ENCODE measurements at regions not wholly inside any gene's neighbourhood (a gene's known extent, or its start where the extent isn't known, plus 50 kb on each side); places are given as distances from the start of the nearest gene placed in this dataset.

GRCh38 chr6:2566048-2566447, 184.7 kb downstream of the MYLK4 start:
- Mint-ChIP-seq H3K27me3 (peaks cover 20% of the 10 kb centered on the region), H3K4me1 (ENCODE audit: low read depth) (peaks cover 12% of the 10 kb centered on the region), H3K4me3 (no peak overlapping the region), H3K27ac (no peak overlapping the region), H3K36me3 (ENCODE audit: low read depth) (no peaks in the 10 kb centered on the region), H3K9me3 (no peaks in the 10 kb centered on the region)
- DNase-seq (no peak), ATAC-seq (no peak)
- intact Hi-C loops (cut with micrococcal nuclease): no loop called here
- ChIA-PET CTCF (interaction anchor here (0.6 kb wide), 1 partner anchor 1517 kb away, joined by 3 read pairs; no protein-coding TSS in a partner anchor), POLR2A (no interaction called here)
- no peak for TF ChIP-seq CTCF (IDR thresholded peaks at IDR 0.05)

- H3K4me3 Mint-ChIP-seq: no peak overlapping the region
- H3K4me1 Mint-ChIP-seq (ENCODE audit: low read depth): peaks cover 12% of the 10 kb centered on the region
- ChIA-PET CTCF (interaction anchor here (0.6 kb wide), 1 partner anchor 1516 kb away, joined by 3 read pairs; no protein-coding TSS in a partner anchor), POLR2A (no interaction called here)
- no peaks in the 10 kb centered on the region for H3K9me3 Mint-ChIP-seq
- peaks cover 25% of the 10 kb centered on the region for H3K27me3 Mint-ChIP-seq
- no peak for TF ChIP-seq CTCF (IDR thresholded peaks at IDR 0.05)
- ATAC-seq (no peak), DNase-seq (no peak)
- no peaks in the 10 kb centered on the region for H3K36me3 Mint-ChIP-seq (ENCODE audit: low read depth)
- intact Hi-C loops (cut with micrococcal nuclease): no loop called here
- no peak overlapping the region for H3K27ac Mint-ChIP-seq
Measured at GRCh38 chr6:2565499-2565898, 185.2 kb downstream of the MYLK4 start.

GRCh38 chr6:2563635-2564034, 187.1 kb downstream of the MYLK4 start:
- no peak overlapping the region for H3K27ac Mint-ChIP-seq
- peaks cover 12% of the 10 kb centered on the region for H3K4me1 Mint-ChIP-seq (ENCODE audit: low read depth)
- no peak overlapping the region for H3K4me3 Mint-ChIP-seq
- H3K9me3 Mint-ChIP-seq: no peaks in the 10 kb centered on the region
- H3K27me3 Mint-ChIP-seq: peaks cover 27% of the 10 kb centered on the region
- H3K36me3 Mint-ChIP-seq (ENCODE audit: low read depth): no peaks in the 10 kb centered on the region
- no peak for TF ChIP-seq CTCF (IDR thresholded peaks at IDR 0.05)
- peak; percentile 15 for DNase-seq
- CTCF ChIA-PET: interaction anchor here (1.2 to 1.5 kb wide), 2 partner anchors 71 to 967 kb away, joined by 3 to 6 read pairs; no protein-coding TSS in a partner anchor
- ATAC-seq: peak; percentile 93
- intact Hi-C loops (cut with micrococcal nuclease): no loop called here
- POLR2A ChIA-PET: interaction anchor here (0.6 to 1.3 kb wide), 2 partner anchors 21 to 469 kb away, joined by 3 to 4 read pairs; no protein-coding TSS in a partner anchor

- POLR2A ChIA-PET: interaction anchor here (0.6 to 1.3 kb wide), 2 partner anchors 20 to 469 kb away, joined by 3 to 4 read pairs; no protein-coding TSS in a partner anchor
- peaks cover 25% of the 10 kb centered on the region for H3K27me3 Mint-ChIP-seq
- no peak overlapping the region for H3K27ac Mint-ChIP-seq
- CTCF ChIA-PET: interaction anchor here (1.2 to 1.5 kb wide), 2 partner anchors 72 to 966 kb away, joined by 3 to 6 read pairs; no protein-coding TSS in a partner anchor
- intact Hi-C loops (cut with micrococcal nuclease): no loop called here
- peaks cover 12% of the 10 kb centered on the region for H3K4me1 Mint-ChIP-seq (ENCODE audit: low read depth)
- no peak for ATAC-seq
- H3K4me3 Mint-ChIP-seq: no peak overlapping the region
- H3K36me3 Mint-ChIP-seq (ENCODE audit: low read depth): no peaks in the 10 kb centered on the region
- no peak for DNase-seq
- no peak for TF ChIP-seq CTCF (IDR thresholded peaks at IDR 0.05)
- H3K9me3 Mint-ChIP-seq: no peaks in the 10 kb centered on the region
Measured at GRCh38 chr6:2562721-2563451, 187.8 kb downstream of the MYLK4 start.

All from activated CD8-positive, alpha-beta T cell treated with anti-CD3 and anti-CD28 coated beads for 36 hours (primary cell).